ENCODE measurements at regions not wholly inside any gene's neighbourhood (a gene's known extent, or its start where the extent isn't known, plus 50 kb on each side); places are given as distances from the start of the nearest gene placed in this dataset.

GRCh38 chr13:65540175-65540574 is 1690.0 kb downstream of the PCDH9 start:
- H3K27me3 ChIP-seq (ENCODE audit: control insufficient read depth, insufficient read depth, low read length), result no peaks in the 10 kb centered on the region
- no peaks in the 10 kb centered on the region for H3K9me3 ChIP-seq (ENCODE audit: control insufficient read depth, low read length)
- H3K4me1 ChIP-seq, result no peaks in the 10 kb centered on the region
- no peak overlapping the region for H3K4me3 ChIP-seq (ENCODE audit: low read depth, low read length)
- no peak overlapping the region for H2AFZ ChIP-seq
- no peak overlapping the region for H3K4me2 ChIP-seq (ENCODE audit: low read length)
- TF ChIP-seq CTCF (IDR thresholded peaks at IDR 0.05), result no peak
- no peak overlapping the region for H3K27ac ChIP-seq
- H3K9ac ChIP-seq, result no peak overlapping the region
- H3K79me2 ChIP-seq, result no peaks in the 10 kb centered on the region
- H3K36me3 ChIP-seq (ENCODE audit: control insufficient read depth, insufficient read depth, low read length), result no peaks in the 10 kb centered on the region

GRCh38 chr13:65535370-65535769 is 1694.8 kb downstream of the PCDH9 start:
- Histone ChIP-seq H3K9ac (no peak overlapping the region), H2AFZ (no peak overlapping the region), H3K27ac (no peak overlapping the region), H3K4me3 (ENCODE audit: low read depth, low read length) (no peak overlapping the region), H3K27me3 (ENCODE audit: control insufficient read depth, insufficient read depth, low read length) (no peaks in the 10 kb centered on the region), H3K4me1 (no peaks in the 10 kb centered on the region), H3K36me3 (ENCODE audit: control insufficient read depth, insufficient read depth, low read length) (no peaks in the 10 kb centered on the region), H3K79me2 (no peaks in the 10 kb centered on the region), H3K4me2 (ENCODE audit: low read length) (no peak overlapping the region), H3K9me3 (ENCODE audit: control insufficient read depth, low read length) (no peaks in the 10 kb centered on the region)
- TF ChIP-seq CTCF (IDR thresholded peaks at IDR 0.05), result no peak

GRCh38 chr13:65532231-65532630 is 1697.9 kb downstream of the PCDH9 start:
- no peak overlapping the region for H3K9ac ChIP-seq
- no peaks in the 10 kb centered on the region for H3K36me3 ChIP-seq (ENCODE audit: control insufficient read depth, insufficient read depth, low read length)
- no peak for TF ChIP-seq CTCF (IDR thresholded peaks at IDR 0.05)
- H3K9me3 ChIP-seq (ENCODE audit: control insufficient read depth, low read length), result no peaks in the 10 kb centered on the region
- H3K27me3 ChIP-seq (ENCODE audit: control insufficient read depth, insufficient read depth, low read length), result no peaks in the 10 kb centered on the region
- H2AFZ ChIP-seq, result no peak overlapping the region
- H3K4me3 ChIP-seq (ENCODE audit: low read depth, low read length), result no peak overlapping the region
- H3K4me1 ChIP-seq, result no peaks in the 10 kb centered on the region
- H3K79me2 ChIP-seq, result no peaks in the 10 kb centered on the region
- no peak overlapping the region for H3K27ac ChIP-seq
- no peak overlapping the region for H3K4me2 ChIP-seq (ENCODE audit: low read length)

GRCh38 chr13:65530688-65531087 is 1699.4 kb downstream of the PCDH9 start:
- Histone ChIP-seq H3K9me3 (ENCODE audit: control insufficient read depth, low read length) (no peaks in the 10 kb centered on the region), H3K27me3 (ENCODE audit: control insufficient read depth, insufficient read depth, low read length) (no peaks in the 10 kb centered on the region), H3K4me3 (ENCODE audit: low read depth, low read length) (no peak overlapping the region), H2AFZ (no peak overlapping the region), H3K27ac (no peak overlapping the region), H3K79me2 (no peaks in the 10 kb centered on the region), H3K9ac (no peak overlapping the region), H3K4me2 (ENCODE audit: low read length) (no peak overlapping the region), H3K4me1 (no peaks in the 10 kb centered on the region), H3K36me3 (ENCODE audit: control insufficient read depth, insufficient read depth, low read length) (no peaks in the 10 kb centered on the region)
- no peak for TF ChIP-seq CTCF (IDR thresholded peaks at IDR 0.05)

- Histone ChIP-seq H3K4me2 (ENCODE audit: low read length) (no peak overlapping the region), H3K9me3 (ENCODE audit: control insufficient read depth, low read length) (no peaks in the 10 kb centered on the region), H2AFZ (no peak overlapping the region), H3K27ac (no peak overlapping the region), H3K4me3 (ENCODE audit: low read depth, low read length) (no peak overlapping the region), H3K36me3 (ENCODE audit: control insufficient read depth, insufficient read depth, low read length) (no peaks in the 10 kb centered on the region), H3K9ac (no peak overlapping the region), H3K79me2 (no peaks in the 10 kb centered on the region), H3K27me3 (ENCODE audit: control insufficient read depth, insufficient read depth, low read length) (no peaks in the 10 kb centered on the region), H3K4me1 (no peaks in the 10 kb centered on the region)
- TF ChIP-seq CTCF (IDR thresholded peaks at IDR 0.05), result no peak
Observed at GRCh38 chr13:65529541-65529940, 1700.6 kb downstream of the PCDH9 start.

Data from parathyroid adenoma (tissue), 2 donors.